GM12873 (cell line): ENCODE measurements at regions not wholly inside any gene's neighbourhood (a gene's known extent, or its start where the extent isn't known, plus 50 kb on each side); places are given as distances from the start of the nearest gene placed in this dataset.
A peak's percentile ranks its signal among the peaks of the same experiment; 100 is the strongest.

ENCODE experiments used
- TF ChIP-seq, protein P1 (sequence below): IDR thresholded peaks from 2 replicates; pipeline ENCODE4 v1.5.1; 2012; ENCODE audit warnings: low read depth, mild to moderate bottlenecking, moderate library complexity, low read length, control low read depth; ENCODE audit not compliant: insufficient read depth; ENCODE audit errors: missing control alignments

- TF ChIP-seq, protein P1, sequence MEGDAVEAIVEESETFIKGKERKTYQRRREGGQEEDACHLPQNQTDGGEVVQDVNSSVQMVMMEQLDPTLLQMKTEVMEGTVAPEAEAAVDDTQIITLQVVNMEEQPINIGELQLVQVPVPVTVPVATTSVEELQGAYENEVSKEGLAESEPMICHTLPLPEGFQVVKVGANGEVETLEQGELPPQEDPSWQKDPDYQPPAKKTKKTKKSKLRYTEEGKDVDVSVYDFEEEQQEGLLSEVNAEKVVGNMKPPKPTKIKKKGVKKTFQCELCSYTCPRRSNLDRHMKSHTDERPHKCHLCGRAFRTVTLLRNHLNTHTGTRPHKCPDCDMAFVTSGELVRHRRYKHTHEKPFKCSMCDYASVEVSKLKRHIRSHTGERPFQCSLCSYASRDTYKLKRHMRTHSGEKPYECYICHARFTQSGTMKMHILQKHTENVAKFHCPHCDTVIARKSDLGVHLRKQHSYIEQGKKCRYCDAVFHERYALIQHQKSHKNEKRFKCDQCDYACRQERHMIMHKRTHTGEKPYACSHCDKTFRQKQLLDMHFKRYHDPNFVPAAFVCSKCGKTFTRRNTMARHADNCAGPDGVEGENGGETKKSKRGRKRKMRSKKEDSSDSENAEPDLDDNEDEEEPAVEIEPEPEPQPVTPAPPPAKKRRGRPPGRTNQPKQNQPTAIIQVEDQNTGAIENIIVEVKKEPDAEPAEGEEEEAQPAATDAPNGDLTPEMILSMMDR = no peak
These were observed 198.3 kb upstream of the SAMSN1 start for GRCh38 chr21:14744368-14744767.

GRCh38 chr21:14742119-14742518, 196.0 kb upstream of the SAMSN1 start:
- TF ChIP-seq, protein P1 = no peak

GRCh38 chr21:14741256-14741655, 195.1 kb upstream of the SAMSN1 start:
- TF ChIP-seq, protein P1 = no peak

GRCh38 chr21:14740692-14741091, 194.6 kb upstream of the SAMSN1 start:
- TF ChIP-seq, protein P1 = no peak

- TF ChIP-seq, protein P1 = no peak
These were observed 194.0 kb upstream of the SAMSN1 start for GRCh38 chr21:14740116-14740515.

DNA sequence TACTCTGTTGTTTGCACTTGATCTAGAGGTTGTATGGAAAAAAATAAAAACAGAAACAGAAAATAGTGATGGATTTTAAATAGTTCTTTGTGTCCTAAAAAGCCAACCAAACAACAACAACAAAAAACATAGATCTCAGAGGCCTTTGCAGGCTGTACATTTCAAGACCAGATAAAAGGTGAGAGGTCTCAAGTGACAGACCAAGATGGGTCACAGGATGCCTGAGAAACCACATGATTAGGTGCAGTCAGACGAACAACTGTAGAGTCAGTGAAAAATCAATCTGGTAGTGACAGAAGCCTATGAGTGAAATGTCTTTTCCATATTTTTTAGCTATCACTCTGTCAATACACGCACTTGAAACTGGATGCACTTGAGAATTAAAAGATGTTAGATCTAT, 193.5 kb upstream of the SAMSN1 start:
- TF ChIP-seq, protein P1 = no peak

DNA sequence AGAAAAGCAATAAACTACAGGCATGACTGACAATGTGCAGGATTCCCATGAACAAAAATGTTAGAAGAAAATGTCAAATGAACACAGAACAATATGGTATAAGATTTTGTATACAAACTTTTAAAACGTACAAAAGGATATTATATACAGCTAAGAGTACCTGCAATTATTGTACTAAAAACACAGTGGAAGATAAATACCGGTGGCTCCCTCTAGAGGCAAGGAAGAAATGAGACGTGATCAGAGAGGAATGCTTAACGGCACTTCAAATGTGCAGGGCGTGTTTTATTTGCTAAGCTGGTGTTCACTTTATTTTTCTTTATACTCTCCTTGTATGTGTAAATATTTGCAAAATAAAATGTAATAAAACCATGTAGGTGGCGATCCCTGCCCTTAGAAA, 191.8 kb upstream of the SAMSN1 start:
- TF ChIP-seq, protein P1 = peak; percentile 62
